Neuronal stem cell (in vitro differentiated cells): ENCODE measurements at regions not wholly inside any gene's neighbourhood (a gene's known extent, or its start where the extent isn't known, plus 50 kb on each side); places are given as distances from the start of the nearest gene placed in this dataset.

Experiments used
- DNase-seq: peaks from one replicate; pipeline ENCODE4 v3.0.0-alpha.2; 2013; ENCODE audit warnings: low spot score
- H2AFZ ChIP-seq: one replicate; pipeline ENCODE4 v1.6.1; 2013; ENCODE audit warnings: mild to moderate bottlenecking, low read length, inconsistent platforms
- H2AK5ac ChIP-seq: 2 replicates; pipeline ENCODE4 v1.6.1; 2013; ENCODE audit warnings: low read depth, mild to moderate bottlenecking, inconsistent platforms, low read length, moderate library complexity, mixed read lengths
- H2BK120ac ChIP-seq: 2 replicates; pipeline ENCODE4 v1.6.1; 2013; ENCODE audit warnings: low read depth, mild to moderate bottlenecking, inconsistent platforms, low read length, moderate library complexity, mixed read lengths
- H2BK12ac ChIP-seq: one replicate; pipeline ENCODE4 v1.6.1; 2013; ENCODE audit warnings: low read length, inconsistent platforms
- H2BK15ac ChIP-seq: 2 replicates; pipeline ENCODE4 v1.6.1; 2013; ENCODE audit warnings: mild to moderate bottlenecking, low read length, inconsistent platforms, mixed read lengths
- H2BK5ac ChIP-seq: one replicate; pipeline ENCODE4 v1.6.1; 2013; ENCODE audit warnings: inconsistent platforms, mild to moderate bottlenecking, low read length, moderate library complexity
- H3K14ac ChIP-seq: one replicate; pipeline ENCODE4 v1.6.1; 2013; ENCODE audit warnings: low read length, inconsistent platforms
- H3K18ac ChIP-seq: 2 replicates; pipeline ENCODE4 v1.6.1; 2013; ENCODE audit warnings: low read length, inconsistent platforms
- H3K23ac ChIP-seq: 2 replicates; pipeline ENCODE4 v1.6.1; 2013; ENCODE audit warnings: low read depth, mild to moderate bottlenecking, mixed read lengths, low read length, inconsistent platforms; ENCODE audit not compliant: poor library complexity
- H3K27ac ChIP-seq: replicated peaks from 3 replicates; pipeline ENCODE4 v1.5.1; 2013; ENCODE audit warnings: low read length, inconsistent platforms
- H3K27me3 ChIP-seq, 3 experiments: 2 replicates each; pipeline ENCODE4 v1.6.1; 2013; ENCODE audit warnings: low read length in 3 of 3, mild to moderate bottlenecking in 2 of 3, inconsistent platforms in 1 of 3, low read depth in 1 of 3, mixed read lengths in 1 of 3, moderate library complexity in 1 of 3; ENCODE audit not compliant: control insufficient read depth in 3 of 3, insufficient read depth in 3 of 3
- H3K36me3 ChIP-seq, 2 donors: replicated peaks in 1 of 2; 2 replicates each; pipeline ENCODE4 v1.6.1; 2013; ENCODE audit warnings: low read length in 2 of 2; ENCODE audit not compliant: control insufficient read depth in 2 of 2, insufficient read depth in 2 of 2
- H3K4ac ChIP-seq: 2 replicates; pipeline ENCODE4 v1.6.1; 2013; ENCODE audit warnings: inconsistent platforms, mild to moderate bottlenecking, low read length, moderate library complexity
- H3K4me1 ChIP-seq, 2 donors: 1 replicate in 1 of 2; 2 replicates in 1 of 2; pipeline ENCODE4 v1.6.1; 2013; ENCODE audit warnings: low read length in 2 of 2, low read depth in 1 of 2; ENCODE audit not compliant: control insufficient read depth in 2 of 2, insufficient read depth in 1 of 2
- H3K4me2 ChIP-seq: one replicate; pipeline ENCODE4 v1.6.1; 2013; ENCODE audit warnings: mild to moderate bottlenecking, low read length, inconsistent platforms; ENCODE audit not compliant: insufficient read depth, poor library complexity, severe bottlenecking
- H3K4me3 ChIP-seq, 2 donors: 2 replicates each; pipeline ENCODE4 v1.5.1; 2013; ENCODE audit warnings: low read length in 2 of 2, mild to moderate bottlenecking in 2 of 2, inconsistent platforms in 1 of 2, moderate library complexity in 1 of 2
- H3K79me1 ChIP-seq: one replicate; pipeline ENCODE4 v1.6.1; 2013; ENCODE audit warnings: low read depth, mild to moderate bottlenecking, inconsistent platforms, low read length, moderate library complexity
- H3K9ac ChIP-seq: one replicate; pipeline ENCODE4 v1.6.1; 2013; ENCODE audit warnings: mild to moderate bottlenecking, low read depth, low read length, inconsistent platforms; ENCODE audit not compliant: poor library complexity
- H3K9me3 ChIP-seq, 2 donors: replicated peaks in 1 of 2; 2 replicates each; pipeline versions ENCODE3 to v1.6.1; 2013; ENCODE audit warnings: low read length in 2 of 2, mild to moderate bottlenecking in 2 of 2, inconsistent platforms in 1 of 2, low read depth in 1 of 2, mixed read lengths in 1 of 2, moderate library complexity in 1 of 2; ENCODE audit not compliant: control insufficient read depth in 2 of 2, insufficient read depth in 1 of 2
- H4K8ac ChIP-seq: one replicate; pipeline ENCODE4 v1.6.1; 2013; ENCODE audit warnings: low read depth, mild to moderate bottlenecking, inconsistent platforms, low read length, moderate library complexity
- H4K91ac ChIP-seq: one replicate; pipeline ENCODE4 v1.6.1; 2013; ENCODE audit warnings: low read length, low read depth, mild to moderate bottlenecking, inconsistent platforms; ENCODE audit not compliant: poor library complexity
- WGBS, 2 donors: extraction: QIAGEN DNeasy Blood & Tissue Kit; methylation state at CpG; one replicate each; pipeline ENCODE4 v1.1.7; 2013; ENCODE audit warnings: missing lambda C conversion rate in 2 of 2, mixed read lengths in 1 of 2; ENCODE audit not compliant: insufficient read length in 2 of 2, insufficient replicate concordance in 1 of 2; ENCODE audit errors: extremely low coverage in 2 of 2; 5-methylcytosine and 5-hydroxymethylcytosine counted together

GRCh38 chr3:74346896-74347295, 267.6 kb downstream of the CNTN3 start:
- Histone ChIP-seq H3K9ac (no peak overlapping the region), H3K4ac (no peak overlapping the region), H3K9me3 (no peaks in the 10 kb centered on the region), H3K27ac (no peak overlapping the region), H3K27me3 (no peaks in the 10 kb centered on the region), H2BK5ac (no peak overlapping the region), H3K4me2 (no peak overlapping the region), H2BK120ac (no peak overlapping the region), H2BK12ac (no peak overlapping the region), H2AFZ (no peak overlapping the region), H3K23ac (peak overlapping the region; percentile 65), H3K4me1 (no peaks in the 10 kb centered on the region), H4K8ac (no peak overlapping the region), H4K91ac (no peak overlapping the region), H3K14ac (no peak overlapping the region), H2BK15ac (no peak overlapping the region), H3K36me3 (no peaks in the 10 kb centered on the region), H3K79me1 (no peaks in the 10 kb centered on the region), H2AK5ac (no peak overlapping the region), H3K18ac (no peak overlapping the region), H3K4me3 (no peak overlapping the region)
- no peak for DNase-seq
- WGBS, 2 donors: no CpG with 5 or more reads among the region's 3 CpGs

DNA sequence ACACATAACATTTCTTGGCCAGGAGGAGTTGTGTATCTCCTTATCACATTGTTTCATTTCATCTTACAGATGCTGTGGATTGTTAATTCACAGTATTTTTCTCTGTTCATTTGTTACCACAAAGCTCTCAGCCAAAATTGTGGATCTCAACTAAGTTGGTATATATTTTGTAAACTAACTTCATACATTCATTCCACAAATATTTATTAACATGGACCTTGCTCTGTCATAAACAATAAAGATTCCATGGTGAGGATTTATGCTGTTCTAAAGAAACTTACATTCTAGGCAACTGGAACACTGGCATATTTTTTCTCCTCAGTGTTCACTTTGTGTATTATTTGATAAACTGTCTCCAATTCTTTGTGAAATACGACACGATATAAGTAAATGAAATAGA, 268.8 kb downstream of the CNTN3 start:
- no peak overlapping the region for H2BK15ac ChIP-seq
- no peak overlapping the region for H3K27ac ChIP-seq
- H3K23ac ChIP-seq: no peak overlapping the region
- H2AFZ ChIP-seq: no peak overlapping the region
- no peaks in the 10 kb centered on the region for H3K4me1 ChIP-seq
- no peaks in the 10 kb centered on the region for H3K79me1 ChIP-seq
- H3K4me2 ChIP-seq: no peak overlapping the region
- H3K9me3 ChIP-seq: no peaks in the 10 kb centered on the region
- H3K9ac ChIP-seq: no peak overlapping the region
- H2AK5ac ChIP-seq: no peak overlapping the region
- H3K14ac ChIP-seq: no peak overlapping the region
- no peak overlapping the region for H3K4me3 ChIP-seq
- no peak overlapping the region for H3K18ac ChIP-seq
- H2BK120ac ChIP-seq: no peak overlapping the region
- no peaks in the 10 kb centered on the region for H3K27me3 ChIP-seq
- no peak overlapping the region for H4K8ac ChIP-seq
- no peak overlapping the region for H2BK12ac ChIP-seq
- DNase-seq: no peak
- no peak overlapping the region for H4K91ac ChIP-seq
- no peak overlapping the region for H2BK5ac ChIP-seq
- H3K4ac ChIP-seq: no peak overlapping the region
- WGBS, 2 donors: no CpG with 5 or more reads among the region's 2 CpGs
- H3K36me3 ChIP-seq: no peaks in the 10 kb centered on the region

GRCh38 chr3:74344865-74345440, 269.5 kb downstream of the CNTN3 start:
- no peak overlapping the region for H3K18ac ChIP-seq
- WGBS, 2 donors: no CpG with 5 or more reads among the region's 3 CpGs

DNA sequence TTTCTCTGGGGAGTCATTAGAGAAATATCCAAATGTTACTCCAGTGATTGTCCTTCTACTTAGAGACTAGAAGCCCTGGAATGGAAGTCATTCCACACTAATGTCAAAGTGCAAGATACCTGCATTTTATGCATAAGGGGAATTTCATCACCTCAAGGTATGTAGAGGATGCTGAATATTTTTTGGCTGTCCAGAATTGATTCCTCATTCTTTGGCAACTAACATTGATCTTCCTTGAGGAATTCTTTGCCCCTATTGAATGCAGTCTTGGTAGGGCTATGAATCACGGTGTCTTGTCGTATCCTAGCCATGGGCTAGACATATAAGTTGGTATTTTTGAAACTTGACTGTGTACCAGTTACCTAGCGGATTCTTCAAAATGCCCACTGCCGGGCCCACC, 271.1 kb downstream of the CNTN3 start:
- H3K27me3 ChIP-seq: no peaks in the 10 kb centered on the region
- no peak overlapping the region for H2BK120ac ChIP-seq
- H3K4ac ChIP-seq: no peak overlapping the region
- H4K8ac ChIP-seq: no peak overlapping the region
- no peaks in the 10 kb centered on the region for H3K9me3 ChIP-seq
- no peak overlapping the region for H2BK15ac ChIP-seq
- H3K4me2 ChIP-seq: no peak overlapping the region
- no peaks in the 10 kb centered on the region for H3K79me1 ChIP-seq
- no peak overlapping the region for H3K9ac ChIP-seq
- DNase-seq: no peak
- H3K27ac ChIP-seq: no peak overlapping the region
- no peak overlapping the region for H2BK5ac ChIP-seq
- no peak overlapping the region for H3K4me3 ChIP-seq
- no peaks in the 10 kb centered on the region for H3K36me3 ChIP-seq
- no peak overlapping the region for H2AK5ac ChIP-seq
- H3K14ac ChIP-seq: no peak overlapping the region
- no peak overlapping the region for H2AFZ ChIP-seq
- no peak overlapping the region for H4K91ac ChIP-seq
- H2BK12ac ChIP-seq: no peak overlapping the region
- no peak overlapping the region for H3K18ac ChIP-seq
- no peaks in the 10 kb centered on the region for H3K4me1 ChIP-seq
- H3K23ac ChIP-seq: no peak overlapping the region
- no CpG with 5 or more reads among the region's 4 CpGs for WGBS, 2 donors

More at GRCh38 chr3:74344865-74345440, 269.5 kb downstream of the CNTN3 start:
- no peaks in the 10 kb centered on the region for H3K79me1 ChIP-seq
- no peak overlapping the region for H2BK15ac ChIP-seq
- H3K4ac ChIP-seq: no peak overlapping the region
- H2BK5ac ChIP-seq: no peak overlapping the region
- no peaks in the 10 kb centered on the region for H3K4me1 ChIP-seq
- no peak overlapping the region for H2AK5ac ChIP-seq
- H3K36me3 ChIP-seq: no peaks in the 10 kb centered on the region
- no peak overlapping the region for H3K27ac ChIP-seq
- H3K4me3 ChIP-seq: no peak overlapping the region
- no peaks in the 10 kb centered on the region for H3K9me3 ChIP-seq
- H2BK120ac ChIP-seq: no peak overlapping the region
- no peak overlapping the region for H4K91ac ChIP-seq
- H2AFZ ChIP-seq: no peak overlapping the region
- no peaks in the 10 kb centered on the region for H3K27me3 ChIP-seq
- no peak overlapping the region for H4K8ac ChIP-seq
- no peak for DNase-seq
- H3K4me2 ChIP-seq: no peak overlapping the region
- no peak overlapping the region for H3K14ac ChIP-seq
- H3K23ac ChIP-seq: no peak overlapping the region
- no peak overlapping the region for H3K9ac ChIP-seq
- H2BK12ac ChIP-seq: no peak overlapping the region
